GM19043 (cell line): ENCODE measurements at regions not wholly inside any gene's neighbourhood (a gene's known extent, or its start where the extent isn't known, plus 50 kb on each side); places are given as distances from the start of the nearest gene placed in this dataset.
"Not testable (repeated sequence)": the region's sequence is repeated elsewhere in the genome, so short reads cannot be mapped to it uniquely, and the experiment has no call there.

Source experiments
- ATAC-seq: cut with Tn5 transposase; IDR thresholded peaks from one replicate; pipeline ENCODE4 v1.9.1; 2021; ENCODE audit warnings: low read depth; ENCODE audit not compliant: unreplicated experiment

DNA sequence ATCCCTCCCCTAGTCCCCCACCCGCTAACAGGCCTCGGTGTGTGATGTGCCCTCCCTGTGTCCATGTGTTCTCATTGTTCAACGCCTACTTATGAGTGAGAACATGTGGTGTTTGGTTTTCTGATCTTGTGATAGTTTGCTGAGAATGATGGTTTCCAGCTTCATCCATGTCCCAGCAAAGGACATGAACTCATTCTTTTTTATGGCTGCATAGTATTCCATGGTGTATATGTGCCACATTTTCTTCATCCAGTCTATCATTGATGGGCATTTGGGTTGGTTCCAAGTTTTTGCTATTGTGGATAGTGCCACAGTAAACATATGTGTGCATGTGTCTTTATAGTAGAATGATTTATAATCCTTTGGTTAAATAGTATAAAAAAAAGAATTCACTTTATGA, 380.9 kb upstream of the ST8SIA4 start:
- ATAC-seq: not testable (repeated sequence)

GRCh38 chr5:101278917-101279316, 375.8 kb upstream of the ST8SIA4 start:
- no peak for ATAC-seq

DNA sequence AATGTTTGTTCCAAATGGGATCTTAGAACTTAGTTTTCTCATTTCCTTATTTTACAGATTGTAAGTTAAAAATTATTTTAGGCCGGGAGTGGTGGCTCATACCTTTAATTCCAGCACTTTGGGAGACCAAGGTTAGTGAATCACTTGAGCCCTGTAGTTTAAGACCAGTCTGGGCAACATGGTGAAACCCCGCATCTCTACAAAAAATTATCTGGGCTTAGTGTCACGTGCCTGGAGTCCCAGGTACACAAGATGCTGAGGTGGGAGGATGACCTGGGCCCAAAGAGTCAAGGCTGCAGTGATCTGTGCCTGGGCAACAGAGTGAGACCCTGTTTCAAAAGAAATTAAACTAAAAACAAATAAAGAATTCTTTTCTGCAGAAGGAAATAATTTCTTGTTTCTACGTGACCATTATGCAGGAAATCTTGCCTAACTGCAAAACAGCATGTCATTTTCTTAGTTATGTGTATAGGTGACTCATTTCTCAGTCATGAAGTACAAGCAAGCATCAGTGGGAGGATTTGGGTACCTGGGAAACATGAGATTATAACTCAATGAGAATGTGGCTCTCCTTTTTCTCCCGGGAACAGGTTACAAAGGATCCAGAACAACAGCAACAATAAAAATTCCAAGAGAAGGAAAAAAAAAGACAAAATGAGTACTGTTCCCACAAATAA, 375.1 kb upstream of the ST8SIA4 start:
- no peak for ATAC-seq

DNA sequence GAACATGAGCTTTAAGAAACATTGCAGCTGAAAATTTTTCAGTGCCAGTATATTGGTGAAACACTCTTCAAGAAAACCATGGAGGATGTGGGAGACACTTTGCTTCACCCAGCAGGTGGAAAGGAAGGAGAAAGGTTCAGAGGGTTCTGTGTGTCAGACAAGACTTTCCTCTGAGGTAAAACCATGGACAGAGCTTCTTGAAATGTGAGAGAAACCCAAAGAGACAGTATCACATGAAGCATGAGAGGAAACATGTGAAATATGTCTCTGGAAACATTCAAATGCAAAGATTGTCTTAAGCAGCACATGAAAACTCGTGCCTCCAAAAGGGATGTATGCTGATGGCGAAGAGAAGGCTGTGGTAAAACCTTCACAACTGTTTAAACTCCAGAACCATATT, 368.9 kb upstream of the ST8SIA4 start:
- no peak for ATAC-seq

- ATAC-seq: no peak
These were observed 368.3 kb upstream of the ST8SIA4 start for GRCh38 chr5:101271416-101271815.

DNA sequence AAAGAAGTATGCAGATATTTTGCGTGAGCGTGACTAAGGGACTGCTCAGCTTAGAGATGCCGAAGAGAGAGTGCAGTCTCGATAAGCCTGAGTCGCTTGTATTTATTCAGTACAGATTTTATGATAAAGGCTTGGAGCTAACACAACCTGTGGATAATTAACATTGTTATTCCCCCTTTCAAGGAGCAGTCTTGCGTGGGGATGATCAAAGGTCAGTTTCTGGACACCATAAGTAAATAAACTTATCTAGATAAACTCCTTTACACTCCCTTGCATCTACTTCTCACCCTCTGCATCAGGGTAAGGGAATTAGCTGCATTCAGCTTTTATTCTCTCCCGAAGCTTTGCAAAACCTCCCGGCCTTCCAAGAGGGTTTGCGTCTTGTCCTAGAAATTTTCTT, 357.8 kb upstream of the ST8SIA4 start:
- ATAC-seq: no peak

GRCh38 chr5:101253096-101253495, 350.0 kb upstream of the ST8SIA4 start:
- ATAC-seq: no peak

DNA sequence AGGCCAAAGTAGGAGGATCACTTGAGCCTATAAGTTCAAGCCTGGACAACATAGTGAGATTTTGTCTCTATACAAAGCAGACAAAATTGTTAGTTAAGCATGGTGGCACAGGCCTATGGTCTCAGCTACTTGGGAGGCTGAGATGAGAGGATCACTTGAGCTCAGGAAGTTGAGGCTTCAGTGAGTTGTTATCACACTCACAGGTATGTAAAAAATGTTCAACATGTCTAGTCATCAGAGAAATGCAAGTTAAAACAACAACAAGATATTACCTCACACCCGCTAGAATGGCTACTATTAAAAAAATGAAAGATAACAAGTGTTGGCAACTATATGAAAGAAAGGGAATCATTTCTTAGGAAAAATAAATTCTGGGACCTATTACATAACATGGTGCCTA, 341.5 kb upstream of the ST8SIA4 start:
- no peak for ATAC-seq

DNA sequence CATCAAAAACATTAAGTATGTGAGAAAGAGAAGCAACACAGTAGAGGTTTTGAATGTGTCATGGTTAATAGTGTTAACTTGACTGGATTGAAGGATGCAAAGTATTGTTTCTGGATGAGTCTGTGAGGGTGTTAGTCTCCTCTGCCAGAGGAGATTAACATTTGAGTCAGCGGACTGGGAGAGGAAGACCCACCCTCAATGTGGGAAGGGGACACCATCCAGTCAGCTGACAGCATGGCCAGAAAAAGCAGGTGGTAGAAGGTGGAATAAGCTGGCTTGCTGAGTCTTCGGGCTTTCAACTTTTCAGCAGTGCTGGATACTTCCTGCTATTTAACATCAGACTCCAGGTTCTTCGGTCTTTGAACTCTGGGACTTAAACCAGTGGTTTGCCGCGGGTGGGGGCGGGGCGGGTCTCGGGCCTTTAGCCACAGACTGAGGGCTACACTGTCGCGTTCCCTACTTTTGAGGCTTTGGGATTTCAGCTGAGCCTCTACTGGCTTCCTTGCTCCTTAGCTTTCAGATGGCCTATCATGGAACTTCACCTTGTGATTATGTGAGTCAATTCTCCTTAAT, 309.9 kb upstream of the ST8SIA4 start:
- ATAC-seq: no peak

GRCh38 chr5:101206534-101206933, 303.5 kb upstream of the ST8SIA4 start:
- no peak for ATAC-seq

DNA sequence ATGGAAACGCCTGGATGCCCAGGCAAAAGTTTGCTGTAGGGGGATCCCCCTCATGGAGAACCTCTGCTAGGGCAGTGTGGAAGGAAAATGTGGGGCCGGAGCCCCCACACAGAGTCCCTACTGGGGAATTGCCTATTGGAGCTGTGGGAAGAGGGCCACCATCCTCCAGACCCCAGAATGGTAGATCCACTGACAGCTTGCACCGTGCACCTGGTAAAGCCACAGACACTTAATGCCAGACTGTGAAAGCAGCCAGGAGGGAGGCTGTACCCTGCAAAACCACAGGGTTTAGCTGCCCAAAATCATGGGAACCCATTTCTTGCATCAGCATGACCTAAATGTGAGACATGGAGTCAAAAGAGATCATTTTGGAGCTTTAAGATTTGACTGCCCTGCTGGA, 302.0 kb upstream of the ST8SIA4 start:
- not testable (repeated sequence) for ATAC-seq

GRCh38 chr5:101180365-101180764, 277.3 kb upstream of the ST8SIA4 start:
- ATAC-seq: not testable (repeated sequence)

DNA sequence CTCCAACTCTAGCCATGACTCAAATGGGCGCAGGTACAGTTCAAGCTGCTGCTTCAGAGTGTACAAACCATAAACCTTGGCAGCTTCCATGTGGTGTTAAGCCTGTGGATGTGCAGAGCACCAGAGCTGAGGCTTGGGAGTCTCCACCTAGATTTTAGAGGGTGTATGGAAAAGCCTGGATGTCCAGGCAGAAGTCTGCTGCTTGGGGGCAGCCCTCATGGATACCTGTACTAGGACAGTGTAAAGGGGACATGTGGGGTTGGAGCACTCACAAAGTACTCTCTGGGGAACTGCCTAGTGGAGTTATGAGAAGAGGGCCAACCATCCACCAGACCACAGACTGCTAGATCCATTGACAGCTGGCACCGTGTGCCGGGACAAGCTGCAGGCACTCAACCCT, 273.5 kb upstream of the ST8SIA4 start:
- no peak for ATAC-seq

DNA sequence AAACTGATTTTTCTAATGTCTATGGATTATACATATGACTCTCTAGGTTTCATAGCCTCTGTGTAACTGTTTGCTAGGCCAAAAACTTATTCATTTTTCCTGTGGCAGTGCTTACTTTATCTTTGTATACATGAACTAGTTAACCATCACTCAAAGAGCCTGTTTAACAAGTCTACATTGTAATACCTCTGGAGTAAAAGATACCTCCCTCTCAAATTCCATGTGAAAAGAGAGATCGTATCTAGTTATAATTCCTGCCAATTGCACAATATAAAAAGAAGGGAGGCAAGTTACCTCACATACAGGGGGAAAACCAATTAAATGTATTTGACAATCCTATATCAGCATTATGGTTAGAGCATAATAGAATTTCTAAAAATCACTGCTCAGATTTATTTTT, 271.9 kb upstream of the ST8SIA4 start:
- ATAC-seq: no peak

DNA sequence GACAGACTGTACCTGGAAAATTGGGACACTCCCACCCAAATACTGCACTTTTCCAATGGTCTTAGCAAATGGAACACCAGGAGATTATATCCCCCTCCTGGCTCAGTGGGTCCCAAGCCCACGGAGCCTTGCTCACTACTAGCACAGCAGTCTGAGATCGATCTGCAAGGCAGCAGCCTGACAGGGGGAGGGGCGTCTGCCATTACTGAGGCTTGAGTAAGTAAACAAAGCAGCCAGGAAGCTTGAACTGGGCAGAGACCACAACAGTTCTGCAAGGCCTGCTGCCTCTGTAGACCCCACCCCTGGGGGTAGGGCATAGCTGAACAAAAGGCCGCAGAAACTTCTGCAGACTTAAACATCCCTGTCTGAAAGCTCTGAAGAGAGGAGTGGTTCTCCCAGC, 260.0 kb upstream of the ST8SIA4 start:
- no peak for ATAC-seq

DNA sequence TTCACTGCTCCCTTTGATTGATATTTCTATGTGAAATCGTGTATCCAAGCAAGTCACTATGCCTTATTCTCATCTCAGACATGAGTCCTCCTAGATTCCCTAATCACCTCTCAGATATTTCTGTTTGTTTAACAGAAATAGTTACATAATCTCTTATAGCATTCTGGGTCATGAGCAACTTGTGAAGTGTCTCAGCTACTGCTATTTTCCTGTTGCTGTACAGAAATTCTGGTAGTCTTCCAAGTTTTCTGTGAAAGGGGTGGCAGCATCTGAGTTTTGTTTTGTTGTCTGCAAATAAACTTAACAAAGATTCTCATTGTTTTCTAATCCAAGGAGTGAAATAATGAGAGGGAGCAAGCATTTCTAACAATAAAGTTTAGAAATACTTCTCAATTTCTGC, 256.9 kb upstream of the ST8SIA4 start:
- ATAC-seq: no peak

DNA sequence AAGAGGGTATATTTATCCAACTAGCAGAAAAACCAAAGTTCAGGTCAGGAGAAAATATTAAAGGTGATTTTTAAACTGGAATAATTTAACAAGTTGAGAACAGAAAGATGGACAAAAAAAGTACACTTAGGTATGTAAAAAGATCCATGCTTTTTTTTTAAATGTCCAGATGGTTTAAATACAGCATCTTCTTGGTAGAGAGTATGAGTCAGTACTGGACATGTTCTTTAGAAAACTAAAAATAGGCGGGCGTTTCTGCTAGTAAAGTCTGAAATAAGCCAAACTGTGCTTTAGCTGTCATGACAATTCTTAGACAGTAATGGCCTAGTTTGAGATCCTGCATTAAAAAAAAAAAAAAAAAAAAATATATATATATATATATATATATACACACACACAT, 255.9 kb upstream of the ST8SIA4 start:
- ATAC-seq: no peak

- ATAC-seq: no peak
These were observed 250.4 kb upstream of the ST8SIA4 start for GRCh38 chr5:101153526-101153925.

- ATAC-seq: no peak
These were observed 240.4 kb upstream of the ST8SIA4 start for GRCh38 chr5:101143526-101143925.

GRCh38 chr5:101142102-101142501, 239.0 kb upstream of the ST8SIA4 start:
- no peak for ATAC-seq

GRCh38 chr5:101136454-101136853, 233.4 kb upstream of the ST8SIA4 start:
- ATAC-seq: no peak

GRCh38 chr5:101123363-101123762, 220.3 kb upstream of the ST8SIA4 start:
- ATAC-seq: no peak

DNA sequence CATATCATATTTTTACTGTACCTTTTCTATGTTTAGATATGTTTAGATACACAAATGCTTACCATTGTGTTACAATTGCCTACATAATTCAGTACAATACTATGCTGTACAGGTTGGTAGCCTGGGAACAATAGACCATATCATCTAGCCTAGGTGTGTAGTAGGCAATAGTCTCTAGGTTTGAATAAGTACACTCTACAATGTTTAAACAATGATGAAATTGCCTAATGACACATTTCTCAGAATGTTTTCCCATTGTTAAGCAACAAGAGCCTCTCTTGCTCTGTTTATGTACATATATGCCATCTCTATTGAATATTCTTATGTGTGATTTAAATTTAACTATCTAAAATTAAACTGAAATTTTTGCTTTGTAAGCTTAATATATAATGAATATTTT, 209.6 kb upstream of the ST8SIA4 start:
- ATAC-seq: no peak
